Neural crest cell (in vitro differentiated cells): ENCODE measurements at regions not wholly inside any gene's neighbourhood (a gene's known extent, or its start where the extent isn't known, plus 50 kb on each side); places are given as distances from the start of the nearest gene placed in this dataset.

ENCODE experiments used
- DNase-seq: peaks from one replicate; pipeline ENCODE4 v3.0.0; 2021; ENCODE audit warnings: low read depth, mixed read lengths, low spot score
- H3K27ac Mint-ChIP-seq: one replicate; pipeline ENCODE4 v1.8.0; 2021; ENCODE audit warnings: mild to moderate bottlenecking, mixed read lengths; ENCODE audit not compliant: unreplicated experiment
- H3K27me3 Mint-ChIP-seq: 2 replicates; pipeline ENCODE4 v1.8.0; 2021; ENCODE audit warnings: low read depth, mild to moderate bottlenecking, mixed read lengths
- H3K36me3 Mint-ChIP-seq: 2 replicates; pipeline ENCODE4 v1.8.0; 2021; ENCODE audit warnings: low read depth, mild to moderate bottlenecking, mixed read lengths
- H3K4me1 Mint-ChIP-seq: 2 replicates; pipeline ENCODE4 v1.8.0; 2021; ENCODE audit warnings: mixed read lengths
- H3K4me3 Mint-ChIP-seq: one replicate; pipeline ENCODE4 v1.8.0; 2021; ENCODE audit warnings: mild to moderate bottlenecking, mixed read lengths
- H3K9me3 Mint-ChIP-seq: 2 replicates; pipeline ENCODE4 v1.8.0; 2021; ENCODE audit warnings: mixed read lengths
- TF ChIP-seq, protein P1 (sequence below): fragments of 200-600 bp; sonication (generic); conservative IDR thresholded peaks from 2 replicates; pipeline ENCODE4 v1.5.0; 2021; ENCODE audit warnings: antibody characterized with exemption, mild to moderate bottlenecking

DNA sequence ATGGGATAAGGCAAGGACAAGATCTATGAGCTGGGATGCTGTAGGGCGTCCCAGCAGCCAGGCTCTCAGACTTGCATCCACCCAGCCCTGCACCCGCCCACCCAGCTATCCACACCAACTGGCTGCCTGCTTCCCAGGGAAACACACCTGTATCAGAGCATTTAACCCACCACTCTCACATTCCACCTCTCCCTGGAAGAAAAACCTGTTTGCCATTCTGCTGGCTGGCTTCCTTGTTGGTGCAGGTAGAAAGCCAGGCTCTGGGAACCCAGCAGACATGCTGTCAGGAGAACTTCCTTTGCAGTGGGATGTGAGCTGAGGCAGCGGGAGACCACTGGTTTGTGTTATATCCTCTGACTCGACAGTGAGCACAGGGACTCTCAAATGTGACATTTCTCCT is 67.0 kb downstream of the FAM241B start:
- TF ChIP-seq, protein P1, sequence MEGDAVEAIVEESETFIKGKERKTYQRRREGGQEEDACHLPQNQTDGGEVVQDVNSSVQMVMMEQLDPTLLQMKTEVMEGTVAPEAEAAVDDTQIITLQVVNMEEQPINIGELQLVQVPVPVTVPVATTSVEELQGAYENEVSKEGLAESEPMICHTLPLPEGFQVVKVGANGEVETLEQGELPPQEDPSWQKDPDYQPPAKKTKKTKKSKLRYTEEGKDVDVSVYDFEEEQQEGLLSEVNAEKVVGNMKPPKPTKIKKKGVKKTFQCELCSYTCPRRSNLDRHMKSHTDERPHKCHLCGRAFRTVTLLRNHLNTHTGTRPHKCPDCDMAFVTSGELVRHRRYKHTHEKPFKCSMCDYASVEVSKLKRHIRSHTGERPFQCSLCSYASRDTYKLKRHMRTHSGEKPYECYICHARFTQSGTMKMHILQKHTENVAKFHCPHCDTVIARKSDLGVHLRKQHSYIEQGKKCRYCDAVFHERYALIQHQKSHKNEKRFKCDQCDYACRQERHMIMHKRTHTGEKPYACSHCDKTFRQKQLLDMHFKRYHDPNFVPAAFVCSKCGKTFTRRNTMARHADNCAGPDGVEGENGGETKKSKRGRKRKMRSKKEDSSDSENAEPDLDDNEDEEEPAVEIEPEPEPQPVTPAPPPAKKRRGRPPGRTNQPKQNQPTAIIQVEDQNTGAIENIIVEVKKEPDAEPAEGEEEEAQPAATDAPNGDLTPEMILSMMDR, result no peak
- Mint-ChIP-seq H3K36me3 (no peaks in the 10 kb centered on the region), H3K27ac (no peak overlapping the region), H3K27me3 (peaks cover 13% of the 10 kb centered on the region), H3K9me3 (peaks cover 2% of the 10 kb centered on the region), H3K4me1 (peaks cover 3% of the 10 kb centered on the region), H3K4me3 (no peak overlapping the region)
- DNase-seq, result no peak

DNA sequence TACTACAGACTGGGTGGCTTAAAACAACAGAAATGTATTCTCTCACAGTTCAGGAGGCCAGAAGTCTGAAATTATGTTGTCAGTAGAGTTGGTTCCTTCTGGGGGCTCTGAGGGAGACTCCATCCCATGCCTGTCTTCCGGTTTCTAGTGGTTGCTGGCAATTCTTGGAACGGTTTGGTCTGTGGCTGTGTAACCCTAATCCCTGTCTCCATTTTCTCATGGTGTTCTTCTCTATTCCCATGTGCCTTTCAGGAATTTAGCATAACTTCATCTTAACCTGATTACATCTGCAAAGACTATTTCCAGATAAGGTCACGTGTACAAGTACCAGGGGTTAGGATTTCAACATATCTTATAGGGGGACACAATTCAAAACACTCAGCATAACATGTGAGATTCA is 73.2 kb downstream of the FAM241B start:
- no peak for DNase-seq
- H3K36me3 Mint-ChIP-seq, result no peaks in the 10 kb centered on the region
- H3K27ac Mint-ChIP-seq, result no peak overlapping the region
- no peak overlapping the region for H3K4me3 Mint-ChIP-seq
- TF ChIP-seq, protein P1, result no peak
- H3K9me3 Mint-ChIP-seq, result peaks cover 2% of the 10 kb centered on the region
- peaks cover 41% of the 10 kb centered on the region for H3K27me3 Mint-ChIP-seq
- no peaks in the 10 kb centered on the region for H3K4me1 Mint-ChIP-seq

DNA sequence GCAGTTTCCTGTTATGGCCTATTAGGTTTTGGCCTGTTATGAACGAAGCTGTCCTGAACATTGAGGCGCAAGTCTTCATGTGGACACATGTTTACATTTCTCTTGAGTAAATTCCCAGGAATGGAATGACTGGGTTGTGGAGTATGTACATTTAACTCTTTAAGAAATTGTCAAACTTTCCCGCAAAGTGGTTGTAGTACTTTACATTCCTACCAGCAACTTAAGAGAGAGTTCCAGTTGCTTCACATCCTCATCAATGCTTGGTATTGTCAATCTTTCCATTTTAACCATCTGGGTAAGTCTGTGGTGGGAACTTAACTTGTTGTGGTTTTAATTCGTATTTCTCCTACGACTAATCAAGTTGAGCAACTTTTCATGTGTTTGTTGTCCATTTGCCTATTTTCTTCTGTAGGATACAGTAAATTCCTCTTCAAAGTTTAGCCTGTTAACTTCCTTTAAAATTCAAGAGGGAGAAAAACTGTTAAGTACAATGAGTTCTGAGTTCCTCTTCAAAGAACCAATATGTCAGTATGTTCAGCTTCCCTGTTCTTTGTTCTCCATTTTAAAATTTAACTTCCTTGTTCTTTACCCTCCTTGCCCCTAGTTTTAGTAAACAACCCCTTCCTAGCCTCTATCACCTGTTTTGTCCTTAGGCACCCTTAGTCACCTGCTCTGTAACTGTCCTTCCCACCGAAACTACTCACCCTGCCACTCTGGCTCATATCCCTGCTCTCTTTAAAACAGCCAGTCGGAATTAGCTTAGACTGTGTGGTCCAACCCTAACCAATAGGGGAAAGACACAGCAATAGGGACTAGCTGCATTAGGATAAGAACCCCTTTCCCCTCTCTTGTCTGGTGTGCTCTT is 74.0 kb downstream of the FAM241B start:
- Mint-ChIP-seq H3K27me3 (peaks cover 41% of the 10 kb centered on the region), H3K4me1 (no peaks in the 10 kb centered on the region), H3K36me3 (peaks cover 3% of the 10 kb centered on the region), H3K9me3 (peaks cover 2% of the 10 kb centered on the region), H3K27ac (no peak overlapping the region), H3K4me3 (no peak overlapping the region)
- DNase-seq, result no peak
- TF ChIP-seq, protein P1, result no peak

- no peak for DNase-seq
- Mint-ChIP-seq H3K27me3 (peaks cover 12% of the 10 kb centered on the region), H3K9me3 (peaks cover 2% of the 10 kb centered on the region), H3K4me3 (no peak overlapping the region), H3K27ac (no peak overlapping the region), H3K36me3 (peaks cover 4% of the 10 kb centered on the region), H3K4me1 (peaks cover 30% of the 10 kb centered on the region)
- TF ChIP-seq, protein P1, result no peak
Measured at GRCh38 chr10:69709366-69709941, 79.4 kb downstream of the FAM241B start.

DNA sequence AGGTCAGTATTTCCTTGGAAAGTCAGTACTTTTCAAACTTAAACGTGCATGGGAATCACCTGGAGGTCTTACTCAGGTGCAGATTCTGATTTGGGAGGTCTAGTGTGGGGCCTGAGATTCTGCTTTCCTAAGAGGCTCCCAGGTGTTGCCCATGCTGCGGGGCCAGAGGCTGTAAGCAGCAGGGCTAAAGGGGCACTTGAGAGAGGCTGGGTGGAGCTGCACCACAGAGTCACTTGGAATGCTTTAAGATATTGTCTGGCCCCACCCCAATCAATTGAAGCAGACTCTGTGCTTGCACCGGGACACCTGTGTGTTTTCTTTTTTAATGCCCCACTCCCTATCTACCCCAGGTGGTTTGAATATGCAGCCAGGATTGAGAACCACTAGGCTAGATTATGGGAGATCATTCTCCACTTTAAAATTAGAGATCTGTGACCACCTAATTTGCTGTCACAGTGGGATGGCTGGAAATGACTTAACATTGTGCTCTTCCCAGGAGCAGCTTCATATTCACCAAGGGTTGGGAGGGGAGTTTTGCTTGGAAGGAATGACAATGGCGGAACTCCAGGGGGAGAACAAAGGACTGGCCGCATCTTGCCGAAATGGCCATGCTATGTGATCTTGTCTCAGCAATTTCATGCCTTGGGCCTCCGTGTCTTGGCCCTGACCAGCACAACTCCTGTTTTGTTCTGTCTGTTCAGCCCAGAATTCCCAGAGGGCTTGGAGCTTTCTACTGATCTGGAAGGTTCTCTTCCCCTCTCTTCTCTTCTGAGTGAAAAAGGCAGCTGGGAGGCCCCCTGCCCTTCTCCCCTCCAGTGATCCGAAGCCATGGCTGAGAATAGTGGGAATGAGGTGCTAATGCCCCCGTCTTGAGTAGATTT is 80.2 kb downstream of the FAM241B start:
- H3K4me3 Mint-ChIP-seq, result peak overlapping the region; percentile 11
- peaks cover 12% of the 10 kb centered on the region for H3K27me3 Mint-ChIP-seq
- H3K27ac Mint-ChIP-seq, result peak overlapping the region; percentile 59
- H3K4me1 Mint-ChIP-seq, result peaks cover 30% of the 10 kb centered on the region
- TF ChIP-seq, protein P1, result no peak
- peaks cover 4% of the 10 kb centered on the region for H3K36me3 Mint-ChIP-seq
- H3K9me3 Mint-ChIP-seq, result peaks cover 2% of the 10 kb centered on the region
- no peak for DNase-seq
